ENCODE measurements at regions not wholly inside any gene's neighbourhood (a gene's known extent, or its start where the extent isn't known, plus 50 kb on each side); places are given as distances from the start of the nearest gene placed in this dataset.
A peak's percentile ranks its signal among the peaks of the same experiment; 100 is the strongest.

- no peaks in the 10 kb centered on the region for H3K27me3 ChIP-seq (ENCODE audit: control insufficient read depth, insufficient read depth, low read length)
- no peak overlapping the region for H3K4me3 ChIP-seq (ENCODE audit: low read length in 3 of 3)
- FAIRE-seq (no peak), DNase-seq (no peak)
- H3K9ac ChIP-seq (ENCODE audit: low read length in 3 of 3) = no peak overlapping the region
- no peak overlapping the region for H3K27ac ChIP-seq (ENCODE audit: low read depth in 2 of 2, low read length in 2 of 2)
- intact Hi-C loops (cut with DNase I) = no loop called here
- no peak for TF ChIP-seq CTCF (IDR thresholded peaks at IDR 0.05; ENCODE audit: borderline replicate concordance, extremely low read depth, insufficient read depth)
- H3K36me3 ChIP-seq (ENCODE audit: control insufficient read depth in 2 of 3, insufficient read depth in 3 of 3, low read length in 3 of 3) = no peaks in the 10 kb centered on the region
- H3K9me3 ChIP-seq (ENCODE audit: control insufficient read depth in 2 of 3, insufficient read depth in 1 of 3, low read length in 3 of 3) = no peaks in the 10 kb centered on the region
- H3K4me1 ChIP-seq (ENCODE audit: control insufficient read depth in 2 of 3, insufficient read depth in 2 of 3, low read depth in 1 of 3, low read length in 3 of 3) = no peaks in the 10 kb centered on the region
These were observed 918.6 kb upstream of the AUTS2 start for GRCh38 chr7:68679459-68680234.

GRCh38 chr7:68680235-68680872 lies 917.9 kb upstream of the AUTS2 start:
- Histone ChIP-seq H3K27me3 (ENCODE audit: control insufficient read depth, insufficient read depth, low read length) (no peaks in the 10 kb centered on the region), H3K9me3 (ENCODE audit: control insufficient read depth in 2 of 3, insufficient read depth in 1 of 3, low read length in 3 of 3) (no peaks in the 10 kb centered on the region), H3K36me3 (ENCODE audit: control insufficient read depth in 2 of 3, insufficient read depth in 3 of 3, low read length in 3 of 3) (no peaks in the 10 kb centered on the region), H3K9ac (ENCODE audit: low read length in 3 of 3) (no peak overlapping the region), H3K4me1 (ENCODE audit: control insufficient read depth in 2 of 3, insufficient read depth in 2 of 3, low read depth in 1 of 3, low read length in 3 of 3) (no peaks in the 10 kb centered on the region), H3K4me3 (ENCODE audit: low read length in 3 of 3) (no peak overlapping the region), H3K27ac (ENCODE audit: low read depth in 2 of 2, low read length in 2 of 2) (no peak overlapping the region)
- FAIRE-seq = no peak
- DNase-seq = no peak
- intact Hi-C loops (cut with DNase I) = no loop called here
- TF ChIP-seq CTCF (IDR thresholded peaks at IDR 0.05; ENCODE audit: borderline replicate concordance, extremely low read depth, insufficient read depth) = no peak

DNA sequence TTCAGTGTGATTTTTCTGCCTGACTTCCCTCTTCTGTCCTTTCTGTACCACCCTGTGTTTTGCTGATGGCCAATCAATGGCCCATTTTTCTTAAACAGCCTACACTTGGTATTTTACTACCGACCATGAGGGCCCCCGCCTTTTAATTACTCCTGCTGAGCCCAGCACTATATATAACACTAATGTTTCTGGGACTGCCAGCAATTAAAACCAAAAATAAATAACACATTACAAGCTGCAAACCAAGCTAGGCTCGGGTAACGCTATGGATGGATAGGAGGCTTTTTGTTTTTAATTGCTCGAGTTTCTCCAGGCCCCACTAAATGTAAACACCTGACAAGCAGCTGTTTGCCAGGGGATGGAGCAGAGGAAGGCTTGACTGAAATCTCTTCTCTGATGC lies 915.4 kb upstream of the AUTS2 start:
- no peak overlapping the region for H3K27ac ChIP-seq (ENCODE audit: low read depth in 2 of 2, low read length in 2 of 2)
- DNase-seq = peak in 4 of 5 donors; percentile 50 to 83 (median 76)
- no peak overlapping the region for H3K4me3 ChIP-seq (ENCODE audit: low read length in 3 of 3)
- no peak for FAIRE-seq
- no peak for TF ChIP-seq CTCF (IDR thresholded peaks at IDR 0.05; ENCODE audit: borderline replicate concordance, extremely low read depth, insufficient read depth)
- no peaks in the 10 kb centered on the region for H3K4me1 ChIP-seq (ENCODE audit: control insufficient read depth in 2 of 3, insufficient read depth in 2 of 3, low read depth in 1 of 3, low read length in 3 of 3)
- H3K36me3 ChIP-seq (ENCODE audit: control insufficient read depth in 2 of 3, insufficient read depth in 3 of 3, low read length in 3 of 3) = no peaks in the 10 kb centered on the region
- no peaks in the 10 kb centered on the region for H3K27me3 ChIP-seq (ENCODE audit: control insufficient read depth, insufficient read depth, low read length)
- intact Hi-C loops (cut with DNase I) = no loop called here
- H3K9me3 ChIP-seq (ENCODE audit: control insufficient read depth in 2 of 3, insufficient read depth in 1 of 3, low read length in 3 of 3) = no peaks in the 10 kb centered on the region
- no peak overlapping the region for H3K9ac ChIP-seq (ENCODE audit: low read length in 3 of 3)

All from kidney (tissue), 13 donors.